HEK293T (cell line): ENCODE measurements at regions not wholly inside any gene's neighbourhood (a gene's known extent, or its start where the extent isn't known, plus 50 kb on each side); places are given as distances from the start of the nearest gene placed in this dataset.

Experiments
- CTCF ChIA-PET: fragments of 350-600 bp; formaldehyde crosslinking; extraction: SDS; loops from one replicate; lab custom pipeline; 2021; ENCODE audit warnings: antibody characterized with exemption, inconsistent platforms; lab: Yijun Ruan, JAX
- POLR2A ChIA-PET: fragments of 350-600 bp; formaldehyde crosslinking; extraction: SDS; loops from one replicate; lab custom pipeline; 2020; ENCODE audit warnings: antibody characterized with exemption, inconsistent platforms; lab: Yijun Ruan, JAX
- DNase-seq: peaks from one replicate; pipeline ENCODE4 v3.0.0; 2012; ENCODE audit warnings: mixed read lengths; ENCODE audit errors: extremely low spot score
- ARNT ChIP-seq: fragments of 450-650 bp; IDR thresholded peaks from 2 replicates; pipeline ENCODE4 v1.6.1; 2017; ENCODE audit warnings: mild to moderate bottlenecking
- BHLHE40 ChIP-seq: fragments of 450-650 bp; IDR thresholded peaks from 2 replicates; pipeline ENCODE4 v1.6.1; 2016; ENCODE audit warnings: mild to moderate bottlenecking, moderate library complexity, borderline replicate concordance
- CTBP1 ChIP-seq: fragments of 450-650 bp; IDR thresholded peaks from 2 replicates; pipeline ENCODE4 v1.6.1; 2016; ENCODE audit warnings: borderline replicate concordance
- ELF4 ChIP-seq: fragments of 450-650 bp; IDR thresholded peaks from 2 replicates; pipeline ENCODE4 v1.6.1; 2017; ENCODE audit warnings: antibody characterized with exemption
- FOXA1 ChIP-seq: fragments of 450-650 bp; IDR thresholded peaks from 2 replicates; pipeline ENCODE4 v1.6.1; 2016; ENCODE audit warnings: mild to moderate bottlenecking
- FOXK2 ChIP-seq: fragments of 450-650 bp; IDR thresholded peaks from 2 replicates; pipeline ENCODE4 v1.6.1; 2016; ENCODE audit warnings: mild to moderate bottlenecking
- FOXM1 ChIP-seq: fragments of 450-650 bp; IDR thresholded peaks from 2 replicates; pipeline ENCODE4 v1.6.1; 2017; ENCODE audit warnings: mild to moderate bottlenecking, borderline replicate concordance
- HDGF ChIP-seq: fragments of 450-650 bp; IDR thresholded peaks from 2 replicates; pipeline ENCODE4 v1.6.1; 2017; ENCODE audit warnings: antibody characterized with exemption, borderline replicate concordance
- LEF1 ChIP-seq: fragments of 450-650 bp; IDR thresholded peaks from 2 replicates; pipeline ENCODE4 v1.6.1; 2017; ENCODE audit warnings: mild to moderate bottlenecking, borderline replicate concordance
- NFRKB ChIP-seq: fragments of 450-650 bp; IDR thresholded peaks from 2 replicates; pipeline ENCODE4 v1.6.1; 2016; ENCODE audit warnings: mild to moderate bottlenecking, moderate library complexity
- SP1 ChIP-seq: fragments of 450-650 bp; IDR thresholded peaks from 2 replicates; pipeline ENCODE4 v1.6.1; 2017
- SUZ12 ChIP-seq: fragments of 450-650 bp; IDR thresholded peaks from 2 replicates; pipeline ENCODE4 v1.6.1; 2016; ENCODE audit warnings: mild to moderate bottlenecking
- TARDBP ChIP-seq: fragments of 450-650 bp; IDR thresholded peaks from 2 replicates; pipeline ENCODE4 v1.6.1; 2016
- ZNF384 ChIP-seq: fragments of 450-650 bp; IDR thresholded peaks from 2 replicates; pipeline ENCODE4 v1.6.1; 2016
- TF ChIP-seq, protein P1 (sequence below): fragments of 450-650 bp; IDR thresholded peaks from 2 replicates; pipeline ENCODE4 v1.6.1; 2016

DNA sequence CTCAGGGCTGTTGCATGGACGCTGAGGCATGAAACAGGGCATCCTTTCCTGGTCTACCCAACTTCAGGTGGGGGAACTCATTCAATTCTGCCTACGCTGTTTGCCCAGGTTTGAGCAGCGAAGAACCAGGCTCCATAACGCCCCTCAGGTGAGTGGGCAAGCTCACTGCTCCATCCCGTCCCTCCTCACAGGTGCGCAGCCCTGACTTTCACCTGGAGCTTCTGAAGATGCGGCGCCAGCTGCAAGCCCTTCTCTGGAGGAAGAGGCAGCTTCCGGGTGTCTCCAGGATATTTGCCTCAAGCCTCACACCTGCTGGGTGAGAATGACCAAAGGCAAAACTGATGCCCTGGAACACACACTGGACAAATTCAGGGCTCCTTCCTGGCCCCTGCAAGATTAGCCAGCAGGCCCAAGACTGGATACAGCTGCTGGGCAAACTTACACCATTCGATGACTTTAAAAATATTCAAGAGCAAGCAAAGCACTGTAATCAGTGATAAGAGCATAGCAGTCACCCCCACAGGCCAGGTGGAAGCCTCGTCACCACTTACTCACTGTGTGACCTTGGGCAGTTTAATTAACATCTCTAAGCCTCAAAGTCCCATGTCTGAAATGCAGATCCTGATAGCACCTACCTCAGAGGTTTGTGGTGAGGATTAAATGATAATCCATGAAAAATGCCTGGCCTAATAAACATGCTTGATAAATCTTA, 97.7 kb downstream of the GYPC start:
- no peak for TF ChIP-seq LEF1
- no peak for TF ChIP-seq FOXA1
- no peak for TF ChIP-seq ELF4
- TF ChIP-seq FOXK2: no peak
- TF ChIP-seq NFRKB: no peak
- TF ChIP-seq BHLHE40: no peak
- no peak for TF ChIP-seq SP1
- TF ChIP-seq, protein P1, sequence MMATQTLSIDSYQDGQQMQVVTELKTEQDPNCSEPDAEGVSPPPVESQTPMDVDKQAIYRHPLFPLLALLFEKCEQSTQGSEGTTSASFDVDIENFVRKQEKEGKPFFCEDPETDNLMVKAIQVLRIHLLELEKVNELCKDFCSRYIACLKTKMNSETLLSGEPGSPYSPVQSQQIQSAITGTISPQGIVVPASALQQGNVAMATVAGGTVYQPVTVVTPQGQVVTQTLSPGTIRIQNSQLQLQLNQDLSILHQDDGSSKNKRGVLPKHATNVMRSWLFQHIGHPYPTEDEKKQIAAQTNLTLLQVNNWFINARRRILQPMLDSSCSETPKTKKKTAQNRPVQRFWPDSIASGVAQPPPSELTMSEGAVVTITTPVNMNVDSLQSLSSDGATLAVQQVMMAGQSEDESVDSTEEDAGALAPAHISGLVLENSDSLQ: no peak
- DNase-seq: no peak
- ChIA-PET POLR2A (no interaction called here), CTCF (no interaction called here)

DNA sequence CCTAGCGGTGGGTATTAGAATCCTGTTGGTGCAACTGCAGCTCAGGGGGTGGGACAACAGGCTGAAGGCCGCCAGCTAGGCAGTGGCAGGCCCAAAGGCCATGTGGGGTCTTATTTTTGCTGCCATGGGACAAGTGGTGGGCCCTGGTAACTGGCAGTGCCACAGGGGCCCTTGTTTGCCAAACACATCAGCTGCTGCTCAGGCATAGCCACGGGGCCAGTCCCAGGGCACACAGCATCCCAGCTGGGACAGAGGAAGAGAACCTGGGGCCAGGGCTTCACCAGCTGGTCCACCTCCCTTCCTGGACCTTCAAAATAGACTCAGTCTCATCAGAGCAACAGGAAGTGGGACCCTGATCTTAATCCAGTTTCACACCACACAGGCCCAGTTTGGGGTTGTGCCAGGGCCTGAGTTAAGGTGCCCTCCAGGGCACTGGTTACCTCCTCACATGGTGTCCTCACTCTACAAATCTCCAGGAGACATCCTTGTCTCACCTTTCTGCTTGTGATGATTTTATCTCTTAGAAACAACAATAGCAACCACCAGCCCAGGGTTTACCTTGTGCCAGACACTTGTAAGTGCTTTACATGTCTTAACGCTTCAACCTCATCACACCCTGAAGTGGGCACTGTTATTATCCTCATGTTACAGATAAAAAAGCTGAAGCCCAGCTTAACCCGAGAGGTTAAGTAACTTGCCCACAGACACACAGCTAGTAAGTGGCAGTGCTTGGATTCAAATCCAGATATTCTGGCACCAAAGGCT, 98.5 kb downstream of the GYPC start:
- CTCF ChIA-PET: no interaction called here
- DNase-seq: no peak
- POLR2A ChIA-PET: no interaction called here
- TF ChIP-seq FOXM1: no peak
- TF ChIP-seq HDGF: no peak

DNA sequence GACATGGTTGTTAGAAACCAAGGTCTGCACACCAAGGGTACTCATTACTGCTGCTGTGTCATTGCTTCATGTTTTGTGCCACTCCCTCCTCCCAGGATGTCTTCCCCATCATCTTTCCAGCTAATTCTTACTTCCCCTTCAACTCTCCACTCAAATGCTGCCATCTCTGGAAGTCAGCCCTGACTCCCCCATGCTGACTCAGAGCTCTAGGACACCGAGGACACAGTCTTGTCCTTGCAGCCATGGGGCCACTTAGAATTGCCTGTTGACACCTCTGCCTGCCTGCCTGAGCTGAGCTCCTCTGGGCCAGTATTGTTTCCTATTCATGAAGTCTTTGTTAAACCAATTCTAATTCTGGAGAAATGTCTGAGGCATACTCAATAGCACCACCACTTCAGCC, 100.2 kb downstream of the GYPC start:
- ChIA-PET POLR2A (no interaction called here), CTCF (no interaction called here)
- TF ChIP-seq FOXA1 (no peak), TARDBP (no peak), NFRKB (no peak), LEF1 (no peak), CTBP1 (no peak), SP1 (no peak), ARNT (no peak)
- TF ChIP-seq, protein P1: no peak
- no peak for DNase-seq

DNA sequence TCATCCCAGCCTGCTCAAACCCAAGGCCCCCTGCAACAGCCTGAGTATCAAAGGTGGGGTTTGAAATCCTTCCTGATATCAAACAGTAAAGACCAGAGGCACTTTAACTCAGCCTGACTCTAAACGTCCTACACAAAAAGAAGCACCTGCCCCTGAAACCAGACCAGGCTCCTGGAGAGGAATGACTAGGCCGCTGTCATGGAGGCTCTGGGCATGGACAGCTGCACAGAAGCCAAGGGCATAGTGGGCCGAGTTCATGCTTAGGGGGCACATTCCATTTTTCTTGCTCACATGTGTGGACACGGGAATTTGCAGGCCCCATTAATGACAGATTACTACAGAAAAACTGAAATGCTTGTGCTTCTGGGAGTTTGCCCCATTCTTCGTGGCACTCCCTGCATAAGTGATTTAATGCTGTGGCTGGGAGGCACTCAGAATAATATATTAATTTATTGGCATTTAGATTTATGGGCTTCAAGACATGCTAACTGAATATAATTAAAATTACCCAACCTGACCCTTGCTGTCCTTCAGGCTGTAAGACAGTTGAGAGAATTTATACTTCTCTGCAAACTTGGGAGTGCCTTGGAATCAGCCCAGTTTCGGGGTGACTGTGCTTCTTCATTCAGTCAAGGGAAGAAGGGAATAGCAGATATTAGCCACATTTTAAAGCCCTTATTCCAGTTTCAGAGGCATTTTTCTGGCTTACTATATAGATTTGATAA, 105.5 kb downstream of the GYPC start:
- TF ChIP-seq ZNF384 (no peak), TARDBP (no peak), BHLHE40 (no peak), NFRKB (no peak), CTBP1 (no peak), ARNT (no peak), HDGF (no peak), FOXK2 (no peak)
- no peak for DNase-seq
- ChIA-PET POLR2A (no interaction called here), CTCF (interaction anchor here (0.7 kb wide), 1 partner anchor 243 kb away, joined by 3 read pairs; no protein-coding TSS in a partner anchor)

DNA sequence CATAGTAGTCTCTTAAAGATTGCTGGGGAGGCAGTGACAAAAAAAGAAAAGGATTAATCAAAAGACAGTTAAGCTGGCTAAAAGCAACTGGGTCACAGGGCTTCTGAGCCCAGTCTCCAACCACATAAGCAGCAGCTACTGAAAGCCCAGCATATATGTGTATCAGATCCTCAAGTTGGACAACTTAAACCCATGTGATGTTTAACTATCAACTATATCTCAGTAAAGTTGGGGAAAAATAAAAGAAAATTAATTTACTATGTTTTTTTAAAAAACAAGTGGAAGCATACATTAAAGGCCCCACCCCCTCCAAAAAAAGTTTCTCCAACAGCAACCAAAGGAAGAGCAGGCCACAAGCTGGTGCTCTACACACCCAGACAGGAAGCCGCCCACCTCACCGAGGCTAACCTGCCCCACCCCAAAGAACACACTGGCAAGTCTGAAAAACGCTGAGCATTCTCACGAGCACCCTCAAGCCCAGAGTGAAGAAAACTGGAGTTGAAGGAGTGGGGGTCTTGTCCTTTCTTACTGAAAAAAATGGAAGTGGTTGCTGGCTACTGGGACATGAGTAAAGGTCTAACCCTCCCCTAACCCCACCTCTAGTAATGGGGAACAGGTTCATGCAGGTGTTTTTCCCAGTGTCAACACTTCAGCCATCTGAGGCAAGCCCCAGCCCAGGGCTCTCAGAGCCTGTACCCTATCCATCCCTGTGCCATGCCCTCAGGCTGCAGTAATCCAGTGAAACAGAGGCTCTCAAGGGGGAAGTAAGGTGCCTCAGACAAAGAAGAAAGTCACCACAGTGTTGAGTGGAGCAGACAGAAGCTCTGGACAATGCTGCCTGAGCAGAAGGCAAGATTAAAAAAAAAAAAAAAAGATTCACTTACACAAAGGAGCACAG, 106.3 kb downstream of the GYPC start:
- ChIA-PET POLR2A (no interaction called here), CTCF (no interaction called here)
- DNase-seq: no peak
- TF ChIP-seq FOXK2: no peak
- TF ChIP-seq SUZ12: no peak
- TF ChIP-seq LEF1: no peak
- TF ChIP-seq ZNF384: no peak
- TF ChIP-seq TARDBP: no peak
- TF ChIP-seq SP1: no peak
- TF ChIP-seq ARNT: no peak
- no peak for TF ChIP-seq BHLHE40
- TF ChIP-seq HDGF: no peak
- TF ChIP-seq CTBP1: no peak
- TF ChIP-seq ELF4: no peak
- TF ChIP-seq FOXM1: no peak
- TF ChIP-seq, protein P1: no peak
- TF ChIP-seq FOXA1: no peak
